ENCODE measurements at regions not wholly inside any gene's neighbourhood (a gene's known extent, or its start where the extent isn't known, plus 50 kb on each side); places are given as distances from the start of the nearest gene placed in this dataset.

GRCh38 chr11:104422324-104422944 lies 258.5 kb upstream of the PDGFD start:
- TF ChIP-seq GATA2 (IDR thresholded peaks at IDR 0.05; ENCODE audit: low read depth, low read length) (no peak), GATA3 (IDR thresholded peaks at IDR 0.05; ENCODE audit: low read depth, low read length) (no peak)
